Left renal cortex interstitium (tissue), 4 donors: ENCODE measurements at regions not wholly inside any gene's neighbourhood (a gene's known extent, or its start where the extent isn't known, plus 50 kb on each side); places are given as distances from the start of the nearest gene placed in this dataset.
A peak's percentile ranks its signal among the peaks of the same experiment; 100 is the strongest.

Experiments
- DNase-seq, 4 donors: peaks; one replicate each; pipeline ENCODE4 v3.0.0-alpha.2; 2013; ENCODE audit warnings: low read depth in 4 of 4, low spot score in 2 of 4, missing footprints in 1 of 4

DNA sequence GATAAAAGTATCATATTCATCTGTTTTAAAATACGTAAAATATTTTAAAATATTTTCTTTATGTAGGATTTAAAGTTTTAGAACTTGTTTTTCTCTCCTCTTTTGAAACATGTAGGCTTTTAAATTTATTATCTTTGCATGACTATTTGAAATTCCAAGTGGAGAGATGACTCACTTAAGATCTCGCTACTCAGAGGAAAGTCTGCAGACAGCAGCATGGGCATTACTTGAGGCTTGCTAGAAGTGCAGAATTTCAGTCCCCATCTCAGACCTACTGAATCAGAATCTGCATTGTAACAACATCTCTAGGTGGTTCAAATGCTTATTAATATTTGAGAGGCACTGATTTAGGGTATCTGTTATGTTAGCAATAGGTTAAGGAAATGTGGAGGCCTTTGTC, 225.7 kb upstream of the ARX start:
- DNase-seq, result no peak

- DNase-seq, result no peak
These were observed 210.4 kb upstream of the ARX start for GRCh38 chrX:25226151-25226550.

GRCh38 chrX:25219480-25219879, 203.7 kb upstream of the ARX start:
- DNase-seq, result no peak

- DNase-seq, result no peak
These were observed 197.8 kb upstream of the ARX start for GRCh38 chrX:25213611-25214010.

- DNase-seq, result no peak
These were observed 192.2 kb upstream of the ARX start for GRCh38 chrX:25207803-25208475.

DNA sequence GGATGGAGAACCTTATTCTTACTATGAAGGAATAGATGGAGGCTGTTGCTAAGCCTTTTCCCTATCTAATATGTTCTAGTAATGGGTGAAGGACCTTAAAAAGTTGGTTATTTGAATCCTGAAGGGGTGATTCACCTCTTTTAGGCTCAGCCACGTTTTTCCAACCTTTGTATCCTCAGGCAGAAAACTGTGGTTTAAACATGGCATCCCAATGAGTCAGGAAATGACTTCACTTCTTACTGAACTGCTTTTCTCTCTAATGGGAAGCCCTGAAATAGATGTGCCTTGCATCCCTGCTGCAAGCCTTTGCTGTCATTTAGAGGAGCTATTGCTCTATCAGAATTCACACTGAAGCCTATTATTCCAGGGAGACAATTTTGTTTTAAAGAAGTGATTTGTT, 191.0 kb upstream of the ARX start:
- DNase-seq, result no peak

DNA sequence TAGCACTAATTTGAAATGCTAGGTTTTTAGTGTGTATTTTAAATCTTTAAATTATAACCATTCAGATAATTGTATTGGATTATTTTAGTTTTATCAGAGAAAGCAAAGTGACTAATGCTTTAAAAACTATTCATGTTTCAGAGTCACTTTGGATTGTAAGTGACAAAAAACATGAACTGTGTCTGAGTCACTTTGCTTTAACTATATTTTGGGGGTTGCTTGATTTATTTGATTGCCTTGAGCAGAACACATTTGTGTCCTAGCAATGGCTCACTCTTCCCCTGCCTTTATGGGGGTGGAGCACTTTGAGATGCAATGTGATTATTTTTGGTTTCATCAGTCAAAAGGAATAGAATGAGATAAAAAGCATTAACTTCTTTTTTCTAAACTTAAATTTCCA, 188.4 kb upstream of the ARX start:
- DNase-seq, result no peak

DNA sequence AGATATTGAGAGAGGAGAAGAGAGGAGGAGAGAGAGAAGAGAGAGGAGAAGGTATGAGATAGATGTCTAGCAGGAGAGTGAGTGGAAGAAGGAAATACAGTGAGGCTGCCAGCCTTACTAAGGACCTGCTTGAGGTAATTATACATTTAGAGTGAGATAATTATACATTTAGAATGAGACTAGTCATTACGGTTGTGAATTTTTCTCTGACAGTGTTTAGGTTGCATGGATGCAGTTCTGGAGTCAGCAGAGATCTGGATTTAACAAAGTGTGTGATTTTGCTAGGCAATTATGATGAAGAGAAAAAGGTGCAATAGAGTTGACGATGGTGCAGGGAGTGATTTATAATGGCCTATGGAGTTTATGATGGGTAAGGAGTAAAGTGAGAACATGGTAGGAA, 187.1 kb upstream of the ARX start:
- DNase-seq, result no peak

GRCh38 chrX:25198891-25199290, 183.1 kb upstream of the ARX start:
- peak in 1 of 4 donors; percentile 10 for DNase-seq

DNA sequence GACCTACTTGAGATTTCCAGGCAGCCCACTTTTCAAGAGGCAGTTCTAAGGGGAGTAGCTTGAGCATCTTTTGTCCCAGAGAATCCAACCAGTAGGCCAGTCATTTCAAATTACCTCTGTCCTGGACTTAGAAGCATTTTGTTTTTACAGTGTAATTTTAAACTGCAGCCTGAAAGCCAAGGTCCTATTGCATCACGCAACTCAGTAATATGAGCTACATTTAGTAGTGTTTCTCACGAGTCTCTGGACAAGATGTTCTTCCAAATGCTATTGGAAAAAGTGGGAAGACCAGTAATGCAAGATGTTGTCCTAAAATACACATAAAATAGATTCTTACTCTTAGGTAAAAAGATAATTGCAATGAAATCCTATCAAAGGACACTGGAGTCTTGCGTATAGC, 182.5 kb upstream of the ARX start:
- DNase-seq, result no peak

- DNase-seq, result no peak
These were observed 180.5 kb upstream of the ARX start for GRCh38 chrX:25196221-25196620.

- no peak for DNase-seq
These were observed 175.6 kb upstream of the ARX start for GRCh38 chrX:25191403-25191802.

DNA sequence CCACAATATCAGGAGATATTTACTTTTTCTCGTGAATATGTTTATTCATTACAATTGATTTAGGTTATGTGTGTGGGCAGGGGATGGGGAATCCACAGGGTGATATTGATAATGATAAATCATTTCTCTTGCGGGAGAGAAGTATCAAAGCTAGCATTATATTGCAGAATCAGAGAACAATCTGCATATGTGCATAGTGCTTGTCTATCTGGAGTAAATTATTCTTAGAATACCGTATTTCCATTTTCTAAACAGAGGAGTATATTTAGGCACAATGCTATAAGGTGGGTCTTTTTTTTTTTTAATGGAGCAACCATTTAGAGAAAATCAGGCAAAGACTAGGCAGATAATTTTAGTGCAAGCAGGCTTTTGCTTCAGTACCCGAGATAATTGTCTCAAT, 166.0 kb upstream of the ARX start:
- DNase-seq, result no peak

DNA sequence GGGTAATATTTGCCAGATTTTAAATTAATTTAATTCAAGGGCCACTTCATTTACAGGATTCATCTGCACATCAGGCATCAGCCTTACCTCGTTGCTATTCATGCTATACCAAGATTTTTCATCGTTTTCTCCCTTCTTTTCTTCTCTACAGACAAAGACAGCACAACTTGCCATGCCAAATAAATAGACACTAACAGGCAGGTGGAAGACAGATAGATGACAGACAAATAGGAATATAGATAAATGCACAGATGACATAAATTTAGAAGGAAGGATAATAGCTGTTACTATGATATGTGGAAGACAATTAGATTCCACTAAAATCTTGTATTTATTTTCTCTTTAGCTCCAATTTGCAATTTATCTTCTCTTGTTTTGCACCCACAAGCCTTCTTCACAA, 164.5 kb upstream of the ARX start:
- no peak for DNase-seq

DNA sequence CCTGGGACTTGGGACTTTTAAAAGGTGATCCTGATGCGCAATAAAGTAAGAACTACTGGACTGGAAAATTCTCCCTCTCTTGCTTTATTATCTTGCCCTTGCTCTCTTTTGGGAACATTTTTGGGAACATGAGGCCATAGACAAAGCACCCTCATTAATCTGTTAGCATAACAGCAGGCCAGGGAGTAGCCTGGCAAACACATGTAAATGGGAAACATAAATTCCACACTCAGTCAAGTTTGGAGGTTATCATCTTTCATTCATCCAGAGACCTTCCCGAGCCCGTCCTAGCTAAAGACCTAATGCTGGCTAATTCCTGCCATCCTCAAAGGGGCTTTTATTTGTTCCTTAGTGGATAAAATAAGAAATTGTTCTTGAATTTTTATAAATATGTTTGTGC, 162.8 kb upstream of the ARX start:
- no peak for DNase-seq

- DNase-seq, result no peak
These were observed 160.0 kb upstream of the ARX start for GRCh38 chrX:25175743-25176142.

DNA sequence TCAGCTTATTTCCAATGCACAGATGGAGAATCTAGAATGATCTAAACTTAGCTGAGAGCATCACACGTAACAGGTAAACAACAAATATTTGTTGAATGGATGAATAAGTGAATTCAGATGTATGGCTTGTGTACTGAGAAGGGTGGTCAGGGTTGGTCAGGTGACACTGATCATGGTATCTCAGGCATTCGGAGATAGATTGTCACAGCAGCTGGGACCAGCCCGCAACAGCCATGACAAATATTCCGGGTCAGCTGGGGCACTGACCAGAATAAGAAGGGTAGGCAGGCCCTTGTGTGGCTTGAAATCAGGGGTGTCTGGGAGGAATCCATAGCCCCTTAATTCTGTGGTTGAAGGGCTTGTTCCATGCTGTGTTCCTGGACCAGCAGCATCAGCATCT, 159.4 kb upstream of the ARX start:
- DNase-seq, result no peak

DNA sequence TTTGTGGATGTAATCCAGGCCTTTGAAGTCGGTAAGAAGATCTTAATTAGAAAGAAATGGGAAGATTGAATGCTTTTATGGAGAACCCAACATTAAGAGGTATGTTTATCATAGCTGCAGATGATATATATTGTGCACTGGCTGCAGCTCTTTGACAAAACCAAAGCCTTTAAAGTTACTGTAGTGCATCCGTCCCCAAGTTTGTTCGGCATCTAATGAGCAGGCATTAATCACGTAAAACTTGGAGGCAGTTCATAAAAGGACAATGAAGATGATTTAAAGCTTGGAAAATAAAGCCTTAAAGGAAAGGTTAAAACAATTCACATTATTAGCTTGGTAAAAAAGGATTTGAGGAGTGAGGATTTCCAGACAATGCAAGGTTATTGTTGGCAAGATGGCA, 150.8 kb upstream of the ARX start:
- peak in 2 of 4 donors; percentile 16 to 24 for DNase-seq

DNA sequence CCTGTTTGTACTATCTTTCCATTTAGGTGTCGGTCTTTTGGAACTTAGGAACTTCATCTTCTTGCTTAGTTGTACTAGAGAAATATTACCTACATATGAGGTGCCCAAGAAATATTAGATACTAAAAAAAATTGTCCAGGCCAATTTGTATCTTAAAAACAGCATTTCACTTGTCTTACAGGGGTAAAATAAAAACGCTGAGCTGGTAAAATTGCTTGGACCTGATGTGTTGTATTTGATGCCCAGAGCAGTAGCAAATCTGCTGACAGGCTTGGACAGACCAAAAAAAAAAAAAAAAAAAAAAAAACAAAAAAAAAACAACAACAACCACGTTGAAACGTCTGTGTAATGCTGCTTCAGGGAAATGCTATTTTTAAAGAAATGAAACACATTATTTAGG, 150.4 kb upstream of the ARX start:
- DNase-seq, result no peak

GRCh38 chrX:25158635-25159034, 142.9 kb upstream of the ARX start:
- DNase-seq, result no peak

- no peak for DNase-seq
These were observed 141.1 kb upstream of the ARX start for GRCh38 chrX:25156832-25157231.

DNA sequence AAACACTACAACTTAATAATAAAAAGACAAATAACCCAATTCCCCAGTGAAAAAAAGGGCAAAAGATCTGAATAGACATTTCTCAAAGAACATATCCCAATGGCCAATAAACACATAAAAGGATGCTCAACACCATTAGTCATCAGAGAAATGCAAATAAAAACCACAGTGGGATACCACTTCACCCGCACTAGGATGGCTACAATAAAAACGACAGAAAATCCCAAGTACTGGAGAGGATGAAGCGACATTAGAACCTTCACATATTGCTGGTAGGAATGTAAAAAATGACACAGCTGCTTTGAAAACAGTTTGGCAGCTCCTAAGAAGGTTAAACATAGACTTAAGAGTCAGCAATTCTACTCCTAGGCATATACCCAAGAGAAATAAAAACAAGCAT, 140.6 kb upstream of the ARX start:
- DNase-seq, result no peak

DNA sequence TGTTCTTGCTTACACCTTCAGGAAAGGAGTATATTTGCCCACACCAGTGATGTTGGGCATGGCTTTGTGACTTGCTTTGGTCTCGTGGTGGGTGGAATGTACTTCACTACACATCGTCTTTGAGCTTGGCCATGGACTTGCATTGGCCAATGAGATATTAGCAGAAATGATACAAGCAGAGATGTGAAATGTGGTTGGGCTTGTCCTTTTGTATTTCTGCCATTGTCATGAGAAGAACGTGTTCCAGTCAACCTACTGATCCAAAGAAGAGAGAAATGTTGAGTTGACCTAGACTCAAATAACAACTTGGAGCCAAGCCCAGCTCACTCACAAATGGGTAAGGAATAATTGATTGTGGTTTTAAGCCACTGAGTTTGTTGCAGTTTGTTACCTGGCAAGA, 138.4 kb upstream of the ARX start:
- DNase-seq, result no peak
